ENCODE measurements at regions not wholly inside any gene's neighbourhood (a gene's known extent, or its start where the extent isn't known, plus 50 kb on each side); places are given as distances from the start of the nearest gene placed in this dataset.

DNA sequence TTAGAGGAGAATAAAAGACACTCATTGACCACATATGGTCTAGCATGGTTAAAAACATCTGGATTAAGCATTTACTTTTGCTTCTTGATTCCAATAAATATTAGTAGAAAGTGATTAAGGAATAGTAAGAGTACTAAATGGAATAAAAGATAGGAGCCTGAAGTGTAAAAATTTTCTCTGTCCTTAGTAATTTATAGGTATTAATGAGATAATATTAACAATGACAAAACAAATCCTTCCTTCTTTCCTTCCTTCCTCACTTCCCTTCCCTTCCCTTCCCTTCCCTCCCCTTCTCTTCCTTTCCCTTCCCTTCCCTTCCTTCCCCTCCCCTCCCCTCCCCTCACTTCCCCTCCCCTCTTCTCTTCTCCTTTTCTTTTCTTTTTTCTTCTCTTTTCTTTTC is 797.5 kb upstream of the NRXN1 start:
- Mint-ChIP-seq H3K36me3 (ENCODE audit: low read depth) (no peaks in the 10 kb centered on the region), H3K27ac (no peak overlapping the region), H3K4me3 (no peak overlapping the region), H3K9me3 (peaks cover 5% of the 10 kb centered on the region), H3K27me3 (no peaks in the 10 kb centered on the region), H3K4me1 (ENCODE audit: low read depth) (no peaks in the 10 kb centered on the region)
- TF ChIP-seq, protein P1, sequence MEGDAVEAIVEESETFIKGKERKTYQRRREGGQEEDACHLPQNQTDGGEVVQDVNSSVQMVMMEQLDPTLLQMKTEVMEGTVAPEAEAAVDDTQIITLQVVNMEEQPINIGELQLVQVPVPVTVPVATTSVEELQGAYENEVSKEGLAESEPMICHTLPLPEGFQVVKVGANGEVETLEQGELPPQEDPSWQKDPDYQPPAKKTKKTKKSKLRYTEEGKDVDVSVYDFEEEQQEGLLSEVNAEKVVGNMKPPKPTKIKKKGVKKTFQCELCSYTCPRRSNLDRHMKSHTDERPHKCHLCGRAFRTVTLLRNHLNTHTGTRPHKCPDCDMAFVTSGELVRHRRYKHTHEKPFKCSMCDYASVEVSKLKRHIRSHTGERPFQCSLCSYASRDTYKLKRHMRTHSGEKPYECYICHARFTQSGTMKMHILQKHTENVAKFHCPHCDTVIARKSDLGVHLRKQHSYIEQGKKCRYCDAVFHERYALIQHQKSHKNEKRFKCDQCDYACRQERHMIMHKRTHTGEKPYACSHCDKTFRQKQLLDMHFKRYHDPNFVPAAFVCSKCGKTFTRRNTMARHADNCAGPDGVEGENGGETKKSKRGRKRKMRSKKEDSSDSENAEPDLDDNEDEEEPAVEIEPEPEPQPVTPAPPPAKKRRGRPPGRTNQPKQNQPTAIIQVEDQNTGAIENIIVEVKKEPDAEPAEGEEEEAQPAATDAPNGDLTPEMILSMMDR (IDR thresholded peaks at IDR 0.05), result no peak
- intact Hi-C loops (cut with micrococcal nuclease), result no loop called here
- CTCF ChIA-PET, result no interaction called here
- ATAC-seq (no peak), DNase-seq (no peak)
- POLR2A ChIA-PET, result no interaction called here

DNA sequence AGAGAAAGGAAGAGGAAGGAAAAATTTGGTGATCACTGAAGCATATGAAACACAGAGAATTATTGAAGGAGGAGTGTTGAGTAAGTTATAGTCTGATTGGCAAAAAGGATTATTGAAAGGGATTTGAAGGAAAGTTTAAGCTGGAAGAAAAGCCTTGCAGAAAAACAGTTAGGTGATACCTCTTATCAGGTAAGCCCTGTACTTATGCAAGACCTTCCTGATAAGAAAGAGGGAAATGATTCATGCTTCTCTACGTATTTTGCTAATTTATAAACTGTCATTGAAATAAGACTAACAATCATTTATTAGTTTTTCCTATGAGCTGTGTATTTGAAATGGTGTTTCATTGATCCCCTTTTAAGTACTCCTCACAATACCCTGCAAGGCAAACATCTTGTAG is 793.9 kb upstream of the NRXN1 start:
- CTCF ChIA-PET, result no interaction called here
- Mint-ChIP-seq H3K27ac (no peak overlapping the region), H3K36me3 (ENCODE audit: low read depth) (no peaks in the 10 kb centered on the region), H3K9me3 (peaks cover 5% of the 10 kb centered on the region), H3K27me3 (no peaks in the 10 kb centered on the region), H3K4me1 (ENCODE audit: low read depth) (no peaks in the 10 kb centered on the region), H3K4me3 (no peak overlapping the region)
- TF ChIP-seq, protein P1 (IDR thresholded peaks at IDR 0.05), result no peak
- no peak for ATAC-seq
- POLR2A ChIA-PET, result no interaction called here
- DNase-seq, result no peak
- intact Hi-C loops (cut with micrococcal nuclease), result no loop called here

DNA sequence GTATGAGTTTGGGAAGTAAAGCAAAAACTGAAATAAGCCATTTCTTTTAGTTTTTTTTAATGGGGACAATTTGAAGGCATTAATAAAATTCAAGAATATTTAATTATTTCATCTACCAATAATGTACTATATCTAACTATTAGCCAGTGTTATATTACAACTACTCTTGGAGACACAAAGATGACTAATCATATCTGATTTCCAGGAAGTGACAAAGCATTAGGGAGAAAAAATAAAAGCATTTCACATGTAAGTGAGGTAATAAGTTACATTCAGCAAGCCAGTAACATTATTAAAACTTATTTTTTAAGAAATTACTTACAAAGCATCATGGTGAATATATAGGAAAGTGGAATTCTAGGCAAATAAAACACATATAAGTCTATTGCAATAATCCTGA is 781.3 kb upstream of the NRXN1 start:
- TF ChIP-seq, protein P1 (IDR thresholded peaks at IDR 0.05), result no peak
- intact Hi-C loops (cut with micrococcal nuclease), result no loop called here
- peaks cover 6% of the 10 kb centered on the region for H3K9me3 Mint-ChIP-seq
- H3K27ac Mint-ChIP-seq, result no peak overlapping the region
- no peak overlapping the region for H3K4me3 Mint-ChIP-seq
- H3K36me3 Mint-ChIP-seq (ENCODE audit: low read depth), result no peaks in the 10 kb centered on the region
- ATAC-seq (no peak), DNase-seq (no peak)
- POLR2A ChIA-PET, result no interaction called here
- H3K27me3 Mint-ChIP-seq, result no peaks in the 10 kb centered on the region
- CTCF ChIA-PET, result no interaction called here
- no peaks in the 10 kb centered on the region for H3K4me1 Mint-ChIP-seq (ENCODE audit: low read depth)

DNA sequence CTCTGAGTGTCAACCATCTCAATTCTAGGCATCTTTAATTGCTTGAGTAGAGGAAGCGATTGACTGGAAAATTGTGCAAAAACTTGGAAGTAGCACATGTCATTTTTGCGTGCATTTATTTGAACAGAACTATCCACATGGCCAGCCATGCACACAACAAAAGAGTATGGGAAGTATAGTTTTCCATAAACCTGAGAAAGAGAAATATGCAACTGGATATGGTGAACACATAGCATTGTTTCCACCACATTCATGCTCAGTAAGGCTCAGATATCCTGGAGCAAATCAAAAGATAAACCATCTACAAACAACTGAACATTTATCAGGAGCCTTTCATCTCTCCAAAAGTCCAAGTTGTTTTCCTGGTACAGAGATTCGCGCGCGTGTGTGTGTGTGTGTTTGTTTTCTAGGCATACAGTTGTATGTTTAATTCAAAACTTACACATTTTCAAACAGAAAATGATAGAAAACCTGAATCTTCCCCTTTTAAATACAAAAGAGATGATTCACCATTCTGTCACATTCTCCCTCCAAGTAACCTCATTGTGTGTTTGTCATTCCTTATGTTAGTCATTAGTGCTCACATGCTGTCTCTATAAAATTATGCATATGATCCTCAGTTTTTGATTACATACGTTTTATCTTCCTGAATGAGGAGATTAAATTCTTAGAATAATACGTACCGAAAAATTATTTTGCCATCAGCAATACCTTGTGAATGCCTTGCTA is 780.4 kb upstream of the NRXN1 start:
- intact Hi-C loops (cut with micrococcal nuclease), result no loop called here
- no peak overlapping the region for H3K4me3 Mint-ChIP-seq
- DNase-seq (no peak), ATAC-seq (no peak)
- TF ChIP-seq, protein P1 (IDR thresholded peaks at IDR 0.05), result no peak
- CTCF ChIA-PET, result no interaction called here
- H3K36me3 Mint-ChIP-seq (ENCODE audit: low read depth), result no peaks in the 10 kb centered on the region
- no peak overlapping the region for H3K27ac Mint-ChIP-seq
- POLR2A ChIA-PET, result no interaction called here
- H3K9me3 Mint-ChIP-seq, result peaks cover 13% of the 10 kb centered on the region
- no peaks in the 10 kb centered on the region for H3K27me3 Mint-ChIP-seq
- no peaks in the 10 kb centered on the region for H3K4me1 Mint-ChIP-seq (ENCODE audit: low read depth)

DNA sequence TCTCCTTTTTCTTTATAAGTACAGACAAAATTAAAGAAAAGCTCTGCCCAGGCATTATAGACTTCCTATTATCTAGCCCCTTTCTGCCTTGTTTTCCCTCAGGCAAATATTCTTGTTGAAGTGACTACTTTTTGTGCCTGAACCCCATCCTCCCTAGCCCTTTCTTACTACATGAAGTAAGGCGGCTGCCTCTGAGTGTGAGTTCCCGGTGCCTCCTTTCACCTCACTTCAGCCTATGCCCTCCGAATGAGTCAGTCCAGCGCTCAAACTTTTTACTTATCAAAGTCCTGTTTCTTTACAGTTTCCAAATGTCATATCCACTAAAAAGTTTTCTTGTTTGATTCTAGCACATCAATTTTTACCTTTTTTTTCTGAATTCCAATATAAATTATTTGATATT is 778.3 kb upstream of the NRXN1 start:
- no peak overlapping the region for H3K27ac Mint-ChIP-seq
- ChIA-PET CTCF (no interaction called here), POLR2A (no interaction called here)
- H3K36me3 Mint-ChIP-seq (ENCODE audit: low read depth), result no peaks in the 10 kb centered on the region
- no peak for DNase-seq
- intact Hi-C loops (cut with micrococcal nuclease), result no loop called here
- no peaks in the 10 kb centered on the region for H3K4me1 Mint-ChIP-seq (ENCODE audit: low read depth)
- ATAC-seq, result no peak
- no peaks in the 10 kb centered on the region for H3K27me3 Mint-ChIP-seq
- no peak overlapping the region for H3K4me3 Mint-ChIP-seq
- H3K9me3 Mint-ChIP-seq, result peaks cover 16% of the 10 kb centered on the region
- TF ChIP-seq, protein P1 (IDR thresholded peaks at IDR 0.05), result no peak
